ENCODE measurements at regions not wholly inside any gene's neighbourhood (a gene's known extent, or its start where the extent isn't known, plus 50 kb on each side); places are given as distances from the start of the nearest gene placed in this dataset.
A peak's percentile ranks its signal among the peaks of the same experiment; 100 is the strongest.

- no peak for ATAC-seq
- no peaks in the 10 kb centered on the region for H3K9me3 ChIP-seq
- intact Hi-C loops (cut with DNase I): no loop called here
- 21% methylated on average over 2 of the region's 2 CpGs for WGBS (ENCODE audit: insufficient coverage, low coverage, low lambda C conversion rate, missing lambda C conversion rate)
- no peaks in the 10 kb centered on the region for H3K36me3 ChIP-seq
- no peak overlapping the region for H3K4me3 ChIP-seq
- TF ChIP-seq POLR2A (IDR thresholded peaks at IDR 0.05) (no peak), CTCF (IDR thresholded peaks at IDR 0.05) (no peak)
- no peaks in the 10 kb centered on the region for H3K4me1 ChIP-seq
- no peak for DNase-seq
- H3K27me3 ChIP-seq: no peaks in the 10 kb centered on the region
- H3K27ac ChIP-seq: no peak overlapping the region
Measured at GRCh38 chr13:89968470-89968869, 1379.0 kb upstream of the MIR17HG start.

- no peaks in the 10 kb centered on the region for H3K27me3 ChIP-seq
- H3K4me1 ChIP-seq: no peaks in the 10 kb centered on the region
- no peaks in the 10 kb centered on the region for H3K9me3 ChIP-seq
- H3K36me3 ChIP-seq: no peaks in the 10 kb centered on the region
- TF ChIP-seq CTCF (IDR thresholded peaks at IDR 0.05): no peak
- no peak for TF ChIP-seq POLR2A (IDR thresholded peaks at IDR 0.05)
- no peak overlapping the region for H3K27ac ChIP-seq
- ATAC-seq: no peak
- intact Hi-C loops (cut with DNase I): no loop called here
- H3K4me3 ChIP-seq: no peak overlapping the region
- no peak for DNase-seq
- WGBS (ENCODE audit: insufficient coverage, low coverage, low lambda C conversion rate, missing lambda C conversion rate): 39% methylated on average over 1 of the region's 1 CpG
Measured at GRCh38 chr13:89970353-89970709, 1377.2 kb upstream of the MIR17HG start.

GRCh38 chr13:89977203-89977602 lies 1370.3 kb upstream of the MIR17HG start:
- H3K4me3 ChIP-seq: no peak overlapping the region
- intact Hi-C loops (cut with DNase I): no loop called here
- no peaks in the 10 kb centered on the region for H3K9me3 ChIP-seq
- TF ChIP-seq CTCF (IDR thresholded peaks at IDR 0.05) (no peak), POLR2A (IDR thresholded peaks at IDR 0.05) (no peak)
- no peaks in the 10 kb centered on the region for H3K4me1 ChIP-seq
- H3K36me3 ChIP-seq: no peaks in the 10 kb centered on the region
- H3K27ac ChIP-seq: no peak overlapping the region
- DNase-seq (no peak), ATAC-seq (no peak)
- WGBS (ENCODE audit: insufficient coverage, low coverage, low lambda C conversion rate, missing lambda C conversion rate): 44% methylated on average over 3 of the region's 3 CpGs
- H3K27me3 ChIP-seq: no peaks in the 10 kb centered on the region

- Histone ChIP-seq H3K36me3 (no peaks in the 10 kb centered on the region), H3K4me1 (no peaks in the 10 kb centered on the region), H3K4me3 (no peak overlapping the region), H3K9me3 (no peaks in the 10 kb centered on the region), H3K27ac (no peak overlapping the region), H3K27me3 (no peaks in the 10 kb centered on the region)
- intact Hi-C loops (cut with DNase I): no loop called here
- no peak for ATAC-seq
- TF ChIP-seq CTCF (IDR thresholded peaks at IDR 0.05): no peak
- TF ChIP-seq POLR2A (IDR thresholded peaks at IDR 0.05): no peak
- no peak for DNase-seq
Measured at GRCh38 chr13:89980896-89981295, 1366.6 kb upstream of the MIR17HG start.

- Histone ChIP-seq H3K36me3 (no peaks in the 10 kb centered on the region), H3K4me3 (no peak overlapping the region), H3K27me3 (no peaks in the 10 kb centered on the region), H3K4me1 (no peaks in the 10 kb centered on the region), H3K27ac (no peak overlapping the region), H3K9me3 (no peaks in the 10 kb centered on the region)
- WGBS (ENCODE audit: insufficient coverage, low coverage, low lambda C conversion rate, missing lambda C conversion rate): 18% methylated on average over 5 of the region's 5 CpGs
- DNase-seq (no peak), ATAC-seq (peak in 3 of 4 donors; percentile 9 to 34 (median 28))
- intact Hi-C loops (cut with DNase I): no loop called here
- TF ChIP-seq CTCF (IDR thresholded peaks at IDR 0.05) (no peak), POLR2A (IDR thresholded peaks at IDR 0.05) (no peak)
Measured at GRCh38 chr13:89982407-89983095, 1364.9 kb upstream of the MIR17HG start.
